Hepatocyte (in vitro differentiated cells): ENCODE measurements at regions not wholly inside any gene's neighbourhood (a gene's known extent, or its start where the extent isn't known, plus 50 kb on each side); places are given as distances from the start of the nearest gene placed in this dataset.

ENCODE experiments used
- DNase-seq: peaks from one replicate; pipeline ENCODE4 v3.0.0-alpha.2; 2016; ENCODE audit warnings: low spot score
- H2AFZ ChIP-seq: fragments of 200-600 bp; sonication (generic); 2 replicates; pipeline ENCODE4 v1.6.0; 2016; ENCODE audit warnings: antibody characterized with exemption, mild to moderate bottlenecking
- H3K27ac ChIP-seq: fragments of 200-600 bp; sonication (generic); 2 replicates; pipeline ENCODE4 v1.5.1; 2016; ENCODE audit warnings: mild to moderate bottlenecking
- H3K27me3 ChIP-seq: fragments of 200-600 bp; sonication (generic); 2 replicates; pipeline ENCODE4 v1.6.1; 2016
- H3K36me3 ChIP-seq: fragments of 200-600 bp; sonication (generic); replicated peaks from 2 replicates; pipeline ENCODE4 v1.5.1; 2016; ENCODE audit warnings: low read depth; ENCODE audit not compliant: insufficient read depth
- H3K4me1 ChIP-seq: fragments of 200-600 bp; sonication (generic); 2 replicates; pipeline ENCODE4 v1.5.1; 2016; ENCODE audit warnings: mild to moderate bottlenecking, moderate library complexity; ENCODE audit not compliant: insufficient read depth
- H3K4me2 ChIP-seq: fragments of 200-600 bp; sonication (generic); 2 replicates; pipeline ENCODE4 v1.6.0; 2016
- H3K4me3 ChIP-seq: fragments of 200-600 bp; sonication (generic); 2 replicates; pipeline ENCODE4 v1.5.1; 2016; ENCODE audit warnings: mild to moderate bottlenecking
- H3K79me2 ChIP-seq: fragments of 200-600 bp; sonication (generic); 2 replicates; pipeline ENCODE4 v1.6.0; 2017; ENCODE audit warnings: mild to moderate bottlenecking
- H3K9me2 ChIP-seq: fragments of 200-600 bp; sonication (generic); replicated peaks from 2 replicates; pipeline ENCODE4 v1.6.0; 2017; ENCODE audit warnings: mild to moderate bottlenecking; ENCODE audit not compliant: insufficient read depth
- H3K9me3 ChIP-seq: fragments of 200-600 bp; sonication (generic); 2 replicates; pipeline ENCODE4 v1.5.1; 2016; ENCODE audit warnings: low read depth, mild to moderate bottlenecking
- H4K20me1 ChIP-seq: fragments of 200-600 bp; sonication (generic); 2 replicates; pipeline ENCODE4 v1.6.0; 2016; ENCODE audit warnings: mild to moderate bottlenecking; ENCODE audit not compliant: insufficient read depth, poor library complexity, severe bottlenecking
- EZH2 ChIP-seq: fragments of 200-600 bp; sonication (generic); IDR thresholded peaks from 2 replicates; pipeline ENCODE4 v1.6.1; 2016; ENCODE audit warnings: antibody characterized with exemption, mild to moderate bottlenecking, borderline replicate concordance
- EZH2phosphoT487 ChIP-seq: fragments of 200-600 bp; sonication (generic); IDR thresholded peaks from one replicate; pipeline ENCODE4 v1.6.1; 2018; ENCODE audit warnings: antibody characterized with exemption, mild to moderate bottlenecking, low read depth, moderate library complexity; ENCODE audit not compliant: unreplicated experiment, severe bottlenecking
- WGBS: methylation state at CpG from one replicate; pipeline ENCODE4 v1.1.6; 2016; ENCODE audit warnings: low lambda C conversion rate; ENCODE audit errors: missing lambda C conversion rate; 5-methylcytosine and 5-hydroxymethylcytosine counted together
- TF ChIP-seq, protein P1 (sequence below): fragments of 200-600 bp; sonication (generic); IDR thresholded peaks from 2 replicates; pipeline ENCODE4 v1.5.1; 2016; ENCODE audit warnings: antibody characterized with exemption, mild to moderate bottlenecking; ENCODE audit not compliant: poor library complexity

DNA sequence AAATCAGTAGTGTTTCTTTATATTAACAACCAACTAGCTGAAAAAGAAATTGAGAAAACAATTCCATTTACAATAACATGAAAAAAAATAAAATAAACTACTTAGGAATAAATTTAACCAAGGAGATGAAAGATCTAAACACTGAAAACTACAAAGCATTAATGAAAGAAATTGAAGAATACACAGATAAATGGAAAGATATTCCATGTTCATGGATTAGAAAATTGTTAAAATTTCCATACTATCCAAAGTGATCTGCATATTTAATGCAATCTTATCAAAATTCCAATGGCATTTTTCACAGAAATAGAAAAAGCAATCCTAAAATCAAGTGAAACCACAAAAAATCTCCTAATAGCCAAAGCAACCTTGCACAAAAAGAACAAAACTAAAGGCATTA, 320.2 kb upstream of the GRAMD2B start:
- Histone ChIP-seq H3K36me3 (no peaks in the 10 kb centered on the region), H3K27me3 (no peaks in the 10 kb centered on the region), H3K27ac (no peak overlapping the region), H2AFZ (no peak overlapping the region), H3K4me1 (peaks cover 11% of the 10 kb centered on the region), H4K20me1 (no peaks in the 10 kb centered on the region), H3K4me2 (no peak overlapping the region), H3K79me2 (no peaks in the 10 kb centered on the region), H3K9me3 (no peaks in the 10 kb centered on the region), H3K9me2 (no peaks in the 10 kb centered on the region), H3K4me3 (no peak overlapping the region)
- no peak for DNase-seq
- TF ChIP-seq, protein P1, sequence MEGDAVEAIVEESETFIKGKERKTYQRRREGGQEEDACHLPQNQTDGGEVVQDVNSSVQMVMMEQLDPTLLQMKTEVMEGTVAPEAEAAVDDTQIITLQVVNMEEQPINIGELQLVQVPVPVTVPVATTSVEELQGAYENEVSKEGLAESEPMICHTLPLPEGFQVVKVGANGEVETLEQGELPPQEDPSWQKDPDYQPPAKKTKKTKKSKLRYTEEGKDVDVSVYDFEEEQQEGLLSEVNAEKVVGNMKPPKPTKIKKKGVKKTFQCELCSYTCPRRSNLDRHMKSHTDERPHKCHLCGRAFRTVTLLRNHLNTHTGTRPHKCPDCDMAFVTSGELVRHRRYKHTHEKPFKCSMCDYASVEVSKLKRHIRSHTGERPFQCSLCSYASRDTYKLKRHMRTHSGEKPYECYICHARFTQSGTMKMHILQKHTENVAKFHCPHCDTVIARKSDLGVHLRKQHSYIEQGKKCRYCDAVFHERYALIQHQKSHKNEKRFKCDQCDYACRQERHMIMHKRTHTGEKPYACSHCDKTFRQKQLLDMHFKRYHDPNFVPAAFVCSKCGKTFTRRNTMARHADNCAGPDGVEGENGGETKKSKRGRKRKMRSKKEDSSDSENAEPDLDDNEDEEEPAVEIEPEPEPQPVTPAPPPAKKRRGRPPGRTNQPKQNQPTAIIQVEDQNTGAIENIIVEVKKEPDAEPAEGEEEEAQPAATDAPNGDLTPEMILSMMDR, result no peak
- TF ChIP-seq EZH2 (no peak), EZH2phosphoT487 (no peak)

DNA sequence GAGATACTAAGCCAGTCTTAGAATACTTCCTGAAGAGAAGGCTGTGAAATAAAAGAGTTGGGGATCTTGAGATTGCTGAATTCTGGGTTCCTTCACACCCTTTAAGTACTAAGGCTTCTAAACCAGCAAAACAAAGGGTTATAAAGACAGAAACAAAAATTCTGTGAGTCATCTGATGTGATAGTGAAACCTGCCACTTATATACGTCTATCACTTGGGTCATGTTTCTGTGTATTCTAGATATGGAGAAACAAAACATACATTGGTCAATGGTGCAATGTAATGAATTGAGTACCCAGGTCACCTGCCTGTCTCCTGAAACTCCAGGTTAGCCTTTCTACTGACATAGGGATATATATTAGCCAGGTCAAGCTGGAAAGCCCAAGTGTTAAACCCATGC, 319.3 kb upstream of the GRAMD2B start:
- Histone ChIP-seq H4K20me1 (no peaks in the 10 kb centered on the region), H3K36me3 (no peaks in the 10 kb centered on the region), H3K27me3 (no peaks in the 10 kb centered on the region), H3K9me2 (no peaks in the 10 kb centered on the region), H3K4me3 (no peak overlapping the region), H3K79me2 (no peaks in the 10 kb centered on the region), H3K9me3 (no peaks in the 10 kb centered on the region), H3K4me1 (peaks cover 11% of the 10 kb centered on the region), H3K4me2 (no peak overlapping the region), H2AFZ (no peak overlapping the region), H3K27ac (peak overlapping the region; percentile 24)
- no peak for DNase-seq
- 41% methylated on average over 1 of the region's 1 CpG for WGBS
- TF ChIP-seq EZH2, result no peak
- TF ChIP-seq, protein P1, result no peak
- TF ChIP-seq EZH2phosphoT487, result no peak

DNA sequence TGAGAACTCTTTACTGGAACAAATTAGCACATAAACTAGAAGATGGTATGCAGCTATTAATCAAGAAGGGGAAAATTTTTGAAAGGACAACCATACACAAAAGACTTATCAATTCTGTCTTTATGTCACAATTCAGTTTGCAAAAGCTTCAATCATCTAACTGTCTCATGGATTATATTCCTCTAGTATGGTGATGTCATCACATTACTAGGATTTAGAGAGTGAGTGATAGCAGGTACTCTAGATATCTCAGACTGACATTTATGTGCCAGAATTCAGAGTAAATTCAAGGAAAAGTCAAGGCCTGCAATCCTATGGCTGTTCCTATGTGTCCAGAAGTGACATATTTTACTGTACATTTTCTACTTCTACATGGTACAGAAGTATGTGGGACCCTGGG, 318.9 kb upstream of the GRAMD2B start:
- H4K20me1 ChIP-seq, result no peaks in the 10 kb centered on the region
- H3K27ac ChIP-seq, result peak overlapping the region; percentile 24
- no peaks in the 10 kb centered on the region for H3K27me3 ChIP-seq
- H3K4me2 ChIP-seq, result no peak overlapping the region
- no peak overlapping the region for H3K4me3 ChIP-seq
- peaks cover 11% of the 10 kb centered on the region for H3K4me1 ChIP-seq
- no peak for TF ChIP-seq EZH2
- TF ChIP-seq, protein P1, result no peak
- TF ChIP-seq EZH2phosphoT487, result no peak
- DNase-seq, result no peak
- no peaks in the 10 kb centered on the region for H3K9me3 ChIP-seq
- H3K36me3 ChIP-seq, result no peaks in the 10 kb centered on the region
- H2AFZ ChIP-seq, result no peak overlapping the region
- no peaks in the 10 kb centered on the region for H3K9me2 ChIP-seq
- H3K79me2 ChIP-seq, result no peaks in the 10 kb centered on the region

DNA sequence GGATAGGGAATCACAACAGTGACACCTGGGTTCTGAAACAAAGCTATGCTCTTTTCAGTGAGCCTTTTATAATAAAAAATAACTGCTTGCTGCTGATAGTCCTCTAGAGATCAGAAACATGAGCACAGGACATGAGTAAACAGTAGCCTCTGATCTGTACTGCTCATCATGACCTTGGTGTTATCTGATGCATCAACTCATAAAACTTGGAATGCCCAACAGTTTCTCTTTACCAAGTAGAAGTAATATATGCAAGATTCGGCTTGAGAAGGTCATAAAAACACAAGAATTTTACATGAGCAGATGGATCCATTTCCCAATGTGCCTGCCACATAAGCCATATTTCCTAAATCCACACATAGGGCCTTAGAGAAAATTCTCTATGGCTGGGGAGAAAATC, 318.3 kb upstream of the GRAMD2B start:
- DNase-seq, result no peak
- no peak overlapping the region for H3K4me3 ChIP-seq
- no peaks in the 10 kb centered on the region for H4K20me1 ChIP-seq
- H3K36me3 ChIP-seq, result no peaks in the 10 kb centered on the region
- H3K4me2 ChIP-seq, result no peak overlapping the region
- no peaks in the 10 kb centered on the region for H3K9me2 ChIP-seq
- TF ChIP-seq EZH2 (no peak), EZH2phosphoT487 (no peak)
- TF ChIP-seq, protein P1, result no peak
- peaks cover 11% of the 10 kb centered on the region for H3K4me1 ChIP-seq
- H3K27ac ChIP-seq, result no peak overlapping the region
- no peak overlapping the region for H2AFZ ChIP-seq
- H3K27me3 ChIP-seq, result no peaks in the 10 kb centered on the region
- H3K9me3 ChIP-seq, result no peaks in the 10 kb centered on the region
- no peaks in the 10 kb centered on the region for H3K79me2 ChIP-seq
- WGBS, result 0% methylated on average over 1 of the region's 1 CpG
